Gastrocnemius medialis (tissue), 4 donors: ENCODE measurements at regions not wholly inside any gene's neighbourhood (a gene's known extent, or its start where the extent isn't known, plus 50 kb on each side); places are given as distances from the start of the nearest gene placed in this dataset.

Source experiments
- ATAC-seq, 2 donors: fragments of 150-250 bp; one replicate each; pipeline ENCODE4 v1.9.1; 2016
- DNase-seq, 2 donors: peaks; one replicate each; pipeline ENCODE4 v3.0.0-alpha.2; 2019
- H3K27ac ChIP-seq, 4 donors: fragments of 200-600 bp; sonication (generic); 1 replicate in 1 of 4; 2 replicates in 3 of 4; pipeline ENCODE4 v1.5.1; 2016 to 2018; ENCODE audit warnings: mild to moderate bottlenecking in 2 of 4, moderate library complexity in 1 of 4
- H3K27me3 ChIP-seq, 3 donors: fragments of 200-600 bp; sonication (generic) in 2 of 3; 1 replicate in 1 of 3; 2 replicates in 2 of 3; pipeline versions ENCODE4 v1.5.1 to v1.6.0; 2016 to 2019; ENCODE audit warnings: mild to moderate bottlenecking in 1 of 3, moderate library complexity in 1 of 3
- H3K36me3 ChIP-seq, 2 donors: fragments of 200-600 bp; sonication (generic) in 1 of 2; one replicate each; pipeline ENCODE4 v1.5.1; 2017 to 2018
- H3K4me1 ChIP-seq, 2 donors: fragments of 200-600 bp; sonication (generic) in 1 of 2; one replicate each; pipeline ENCODE4 v1.5.1; 2016 to 2017; ENCODE audit warnings: mild to moderate bottlenecking in 2 of 2
- H3K4me3 ChIP-seq, 4 donors: fragments of 200-600 bp; sonication (generic) in 3 of 4; 1 replicate in 1 of 4; 2 replicates in 3 of 4; pipeline ENCODE4 v1.5.1; 2016 to 2019; ENCODE audit warnings: mild to moderate bottlenecking in 2 of 4
- H3K9me3 ChIP-seq, 3 donors: fragments of 200-600 bp; sonication (generic) in 2 of 3; 1 replicate in 1 of 3; 2 replicates in 2 of 3; pipeline ENCODE4 v1.5.1; 2016 to 2019
- CTCF ChIP-seq, 5 experiments: fragments of 450-650 bp in 3 of 5; fragments of 200-600 bp in 2 of 5; sonication (generic) in 2 of 5; IDR thresholded peaks in 4 of 5; conservative IDR thresholded peaks in 1 of 5; 1 replicate in 4 of 5; 2 replicates in 1 of 5; pipeline ENCODE4 v1.5.1; 2016 to 2019; ENCODE audit warnings: antibody characterized with exemption in 5 of 5, mild to moderate bottlenecking in 3 of 5, moderate library complexity in 3 of 5
- POLR2A ChIP-seq, 2 donors: fragments of 450-650 bp; IDR thresholded peaks; one replicate each; pipeline ENCODE4 v1.6.1; 2017; ENCODE audit warnings: antibody characterized with exemption in 2 of 2, mild to moderate bottlenecking in 2 of 2, moderate library complexity in 2 of 2
- in situ Hi-C, 4 donors: fragments of 200-750 bp; cut with MboI; loops; one replicate each; pipeline versions ENCODE4 v1.15.0 to v1.8.0; 2017; ENCODE audit warnings: low sequenced_read_pairs in 4 of 4
- intact Hi-C: fragments of 100-400 bp; cut with DNase I; formaldehyde crosslinking; loops from one replicate; pipeline ENCODE4 v1.15.1; 2023; ENCODE audit warnings: low total_unique reads

DNA sequence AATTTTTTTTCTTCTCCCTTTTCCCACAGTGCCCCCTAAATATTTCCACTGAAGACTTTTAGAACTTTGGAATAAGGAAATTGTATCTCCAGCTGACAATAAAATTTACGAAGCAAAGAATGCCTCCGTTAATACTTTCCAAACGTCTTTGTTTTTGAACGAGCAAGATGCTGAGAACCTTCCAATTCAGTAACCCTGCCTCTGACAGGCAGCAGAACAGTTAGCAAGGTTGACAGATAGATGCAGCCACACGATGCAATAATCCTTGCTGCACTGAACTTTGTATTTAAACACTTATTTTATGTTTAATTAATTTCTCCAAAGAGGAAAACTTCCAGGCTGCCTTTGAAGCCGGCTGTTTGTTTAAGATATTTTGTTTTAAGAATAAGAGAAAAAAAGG lies 71.8 kb upstream of the TSHZ3 start:
- Histone ChIP-seq H3K4me1 (no peaks in the 10 kb centered on the region), H3K36me3 (no peaks in the 10 kb centered on the region), H3K9me3 (no peaks in the 10 kb centered on the region), H3K27ac (no peak overlapping the region), H3K4me3 (no peak overlapping the region), H3K27me3 (peaks cover 0 to 8% (median 0%) of the 10 kb centered on the region in 3 donors)
- in situ Hi-C loops (no loop called here), intact Hi-C loops (no loop called here)
- no peak for ATAC-seq
- TF ChIP-seq POLR2A (IDR thresholded peaks at IDR 0.05), result no peak
- TF ChIP-seq CTCF (IDR thresholded peaks at IDR 0.05 in 4 of 5, conservative IDR thresholded peaks at IDR 0.05 in 1 of 5), result no peak
- no peak for DNase-seq

- no peak overlapping the region for H3K4me3 ChIP-seq
- no peak for ATAC-seq
- no peaks in the 10 kb centered on the region for H3K4me1 ChIP-seq
- intact Hi-C loops, result no loop called here
- no peaks in the 10 kb centered on the region for H3K9me3 ChIP-seq
- H3K36me3 ChIP-seq, result no peaks in the 10 kb centered on the region
- H3K27ac ChIP-seq, result no peak overlapping the region
- peaks cover 0 to 5% (median 0%) of the 10 kb centered on the region in 3 donors for H3K27me3 ChIP-seq
- TF ChIP-seq POLR2A (IDR thresholded peaks at IDR 0.05) (no peak), CTCF (IDR thresholded peaks at IDR 0.05 in 4 of 5, conservative IDR thresholded peaks at IDR 0.05 in 1 of 5) (no peak)
- no peak for DNase-seq
- in situ Hi-C loops, result no loop called here
These were observed 72.6 kb upstream of the TSHZ3 start for GRCh38 chr19:31421856-31422255.

- DNase-seq, result no peak
- H3K36me3 ChIP-seq, result no peaks in the 10 kb centered on the region
- intact Hi-C loops (no loop called here), in situ Hi-C loops (no loop called here)
- H3K27ac ChIP-seq, result no peak overlapping the region
- no peaks in the 10 kb centered on the region for H3K4me1 ChIP-seq
- TF ChIP-seq CTCF (IDR thresholded peaks at IDR 0.05 in 4 of 5, conservative IDR thresholded peaks at IDR 0.05 in 1 of 5) (no peak), POLR2A (IDR thresholded peaks at IDR 0.05) (no peak)
- no peaks in the 10 kb centered on the region for H3K9me3 ChIP-seq
- H3K27me3 ChIP-seq, result peaks cover 0 to 5% (median 0%) of the 10 kb centered on the region in 3 donors
- H3K4me3 ChIP-seq, result no peak overlapping the region
- no peak for ATAC-seq
These were observed 74.7 kb upstream of the TSHZ3 start for GRCh38 chr19:31423896-31424295.

DNA sequence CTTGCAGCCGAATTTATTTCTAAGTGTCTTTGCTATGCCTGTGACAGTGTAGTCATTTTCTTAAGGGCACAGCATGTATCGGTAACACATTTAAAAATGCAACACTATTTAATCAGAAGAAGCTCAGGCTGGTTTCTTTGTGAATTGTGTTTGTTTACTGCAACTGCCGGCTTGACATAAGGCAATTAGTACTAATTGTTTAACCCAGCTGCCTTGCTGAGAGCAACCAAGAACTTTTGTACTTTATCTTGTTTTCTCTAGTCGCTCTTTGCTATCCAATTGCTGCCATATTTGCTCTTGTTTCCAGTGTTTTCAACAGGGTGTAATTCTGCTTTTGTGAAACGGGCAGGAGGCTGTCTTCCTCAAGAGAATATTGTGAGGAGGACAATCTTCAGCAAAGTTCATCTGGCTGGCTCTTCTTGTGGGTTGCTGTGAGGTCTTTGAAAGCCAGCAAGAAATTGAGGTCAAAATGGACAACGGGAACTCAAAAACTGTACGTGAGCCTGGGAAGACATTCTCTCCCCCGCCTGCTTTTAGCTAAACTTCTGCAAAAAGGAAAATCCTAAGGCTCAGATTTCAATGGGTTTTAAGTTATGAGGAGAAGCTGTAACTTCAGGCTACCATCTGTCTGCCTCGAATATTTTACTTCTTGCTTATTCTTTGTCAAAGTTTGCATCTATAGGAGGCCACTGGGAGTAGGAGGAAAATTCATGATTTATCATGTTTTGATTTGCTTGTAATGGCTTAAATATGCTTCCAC lies 75.8 kb upstream of the TSHZ3 start:
- intact Hi-C loops (no loop called here), in situ Hi-C loops (no loop called here)
- no peak for DNase-seq
- no peaks in the 10 kb centered on the region for H3K36me3 ChIP-seq
- H3K9me3 ChIP-seq, result no peaks in the 10 kb centered on the region
- no peak for TF ChIP-seq POLR2A (IDR thresholded peaks at IDR 0.05)
- H3K27ac ChIP-seq, result no peak overlapping the region
- no peaks in the 10 kb centered on the region for H3K4me1 ChIP-seq
- H3K4me3 ChIP-seq, result no peak overlapping the region
- no peak for ATAC-seq
- peaks cover 0 to 5% (median 0%) of the 10 kb centered on the region in 3 donors for H3K27me3 ChIP-seq

DNA sequence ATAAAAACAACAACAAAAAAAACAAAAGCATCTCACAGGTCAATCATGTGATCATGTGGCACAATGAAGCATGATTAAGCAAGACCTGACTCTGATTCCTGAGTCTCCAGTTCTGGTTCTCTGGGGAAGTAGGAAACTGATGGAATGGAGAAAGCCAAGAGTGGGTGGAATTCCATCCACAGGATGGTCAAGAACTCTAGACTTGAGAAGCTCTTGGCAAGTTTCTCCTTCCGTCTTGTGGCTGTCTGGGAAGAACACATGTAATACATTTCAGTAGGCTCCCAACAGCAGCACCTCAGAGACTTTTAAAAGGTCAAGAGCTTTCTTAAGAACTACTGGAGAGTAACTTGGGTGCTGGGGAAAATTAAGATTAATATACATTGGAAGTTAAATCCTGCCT lies 78.6 kb upstream of the TSHZ3 start:
- Histone ChIP-seq H3K27me3 (no peaks in the 10 kb centered on the region), H3K36me3 (no peaks in the 10 kb centered on the region), H3K4me3 (no peak overlapping the region), H3K27ac (no peak overlapping the region), H3K9me3 (no peaks in the 10 kb centered on the region), H3K4me1 (no peaks in the 10 kb centered on the region)
- no peak for TF ChIP-seq POLR2A (IDR thresholded peaks at IDR 0.05)
- TF ChIP-seq CTCF (IDR thresholded peaks at IDR 0.05 in 4 of 5, conservative IDR thresholded peaks at IDR 0.05 in 1 of 5), result no peak
- intact Hi-C loops, result no loop called here
- in situ Hi-C loops, result no loop called here
- DNase-seq (no peak), ATAC-seq (no peak)
